Osteocyte (in vitro differentiated cells): ENCODE measurements at regions not wholly inside any gene's neighbourhood (a gene's known extent, or its start where the extent isn't known, plus 50 kb on each side); places are given as distances from the start of the nearest gene placed in this dataset.

Source experiments
- DNase-seq: peaks from one replicate; pipeline ENCODE4 v3.0.0; 2021; ENCODE audit warnings: mixed read lengths; ENCODE audit not compliant: unreplicated experiment; ENCODE audit errors: extremely low spot score
- H3K27ac Mint-ChIP-seq: one replicate; pipeline ENCODE4 v1.8.0; 2021; ENCODE audit warnings: mild to moderate bottlenecking, mixed read lengths; ENCODE audit not compliant: unreplicated experiment
- H3K27me3 Mint-ChIP-seq: one replicate; pipeline ENCODE4 v1.8.0; 2021; ENCODE audit warnings: mixed read lengths; ENCODE audit not compliant: unreplicated experiment
- H3K36me3 Mint-ChIP-seq: one replicate; pipeline ENCODE4 v1.8.0; 2021; ENCODE audit warnings: mixed read lengths; ENCODE audit not compliant: unreplicated experiment
- H3K4me1 Mint-ChIP-seq: one replicate; pipeline ENCODE4 v1.8.0; 2021; ENCODE audit warnings: mixed read lengths; ENCODE audit not compliant: unreplicated experiment
- H3K4me3 Mint-ChIP-seq: one replicate; pipeline ENCODE4 v1.8.0; 2021; ENCODE audit warnings: mild to moderate bottlenecking, moderate library complexity, mixed read lengths; ENCODE audit not compliant: unreplicated experiment
- H3K9me3 Mint-ChIP-seq: one replicate; pipeline ENCODE4 v1.8.0; 2021; ENCODE audit warnings: mixed read lengths; ENCODE audit not compliant: unreplicated experiment
- CTCF ChIP-seq: fragments of 200-600 bp; sonication (generic); IDR thresholded peaks from 2 replicates; pipeline ENCODE4 v1.5.0; 2021; ENCODE audit warnings: antibody characterized with exemption, mild to moderate bottlenecking, moderate library complexity

GRCh38 chr18:56042915-56043536, 455.0 kb upstream of the TCF4 start:
- no peak overlapping the region for H3K27ac Mint-ChIP-seq
- peaks cover 2% of the 10 kb centered on the region for H3K36me3 Mint-ChIP-seq
- no peaks in the 10 kb centered on the region for H3K4me1 Mint-ChIP-seq
- H3K4me3 Mint-ChIP-seq: no peak overlapping the region
- no peak for TF ChIP-seq CTCF
- H3K9me3 Mint-ChIP-seq: peaks cover 7% of the 10 kb centered on the region
- DNase-seq: no peak
- H3K27me3 Mint-ChIP-seq: no peaks in the 10 kb centered on the region

GRCh38 chr18:56038171-56039030, 450.4 kb upstream of the TCF4 start:
- H3K9me3 Mint-ChIP-seq: peaks cover 9% of the 10 kb centered on the region
- no peaks in the 10 kb centered on the region for H3K27me3 Mint-ChIP-seq
- peaks cover 6% of the 10 kb centered on the region for H3K4me1 Mint-ChIP-seq
- no peak for TF ChIP-seq CTCF
- no peak overlapping the region for H3K27ac Mint-ChIP-seq
- no peaks in the 10 kb centered on the region for H3K36me3 Mint-ChIP-seq
- H3K4me3 Mint-ChIP-seq: no peak overlapping the region
- no peak for DNase-seq

- Mint-ChIP-seq H3K4me1 (peaks cover 6% of the 10 kb centered on the region), H3K36me3 (peaks cover 1% of the 10 kb centered on the region), H3K27ac (no peak overlapping the region), H3K9me3 (peaks cover 9% of the 10 kb centered on the region), H3K4me3 (no peak overlapping the region), H3K27me3 (no peaks in the 10 kb centered on the region)
- TF ChIP-seq CTCF: no peak
- DNase-seq: no peak
Observed at GRCh38 chr18:56036741-56037140, 448.7 kb upstream of the TCF4 start.

GRCh38 chr18:56035546-56035945, 447.6 kb upstream of the TCF4 start:
- Mint-ChIP-seq H3K27ac (no peak overlapping the region), H3K4me1 (peaks cover 6% of the 10 kb centered on the region), H3K4me3 (no peak overlapping the region), H3K36me3 (peaks cover 1% of the 10 kb centered on the region), H3K27me3 (no peaks in the 10 kb centered on the region), H3K9me3 (peaks cover 9% of the 10 kb centered on the region)
- no peak for TF ChIP-seq CTCF
- DNase-seq: no peak

- DNase-seq: no peak
- Mint-ChIP-seq H3K36me3 (peaks cover 1% of the 10 kb centered on the region), H3K27ac (no peak overlapping the region), H3K4me1 (peaks cover 6% of the 10 kb centered on the region), H3K4me3 (no peak overlapping the region), H3K27me3 (no peaks in the 10 kb centered on the region), H3K9me3 (peaks cover 9% of the 10 kb centered on the region)
- TF ChIP-seq CTCF: no peak
Observed at GRCh38 chr18:56034949-56035348, 447.0 kb upstream of the TCF4 start.
